Stimulated activated naive B cell treated with anti-CD40 and anti-IgM and Interleukin-4, amounts not matched to agents 10 μg/mL and 1 μg/mL and 100 μg/mL, for 72 hours (primary cell): ENCODE measurements at regions not wholly inside any gene's neighbourhood (a gene's known extent, or its start where the extent isn't known, plus 50 kb on each side); places are given as distances from the start of the nearest gene placed in this dataset.
"Not testable (repeated sequence)": the region's sequence is repeated elsewhere in the genome, so short reads cannot be mapped to it uniquely, and the experiment has no call there.

ENCODE experiments used
- ATAC-seq, 2 donors: fragments of 150-1000 bp; cut with Tn5 transposase; replicated peaks; 2 replicates each; pipeline ENCODE4 v1.10.0; 2021; ENCODE audit warnings: moderate library complexity in 1 of 2
- DNase-seq: peaks from one replicate; pipeline ENCODE4 v3.0.0; 2021
- H3K27ac Mint-ChIP-seq: one replicate; pipeline ENCODE4 v1.8.0; 2022; ENCODE audit warnings: mild to moderate bottlenecking, mixed read lengths
- H3K27me3 Mint-ChIP-seq, 2 donors: one replicate each; pipeline ENCODE4 v1.8.0; 2022; ENCODE audit warnings: mixed read lengths in 2 of 2
- H3K36me3 Mint-ChIP-seq, 2 donors: one replicate each; pipeline ENCODE4 v1.8.0; 2022; ENCODE audit warnings: mixed read lengths in 2 of 2, mild to moderate bottlenecking in 1 of 2
- H3K4me1 Mint-ChIP-seq, 2 donors: one replicate each; pipeline ENCODE4 v1.8.0; 2022; ENCODE audit warnings: mixed read lengths in 2 of 2, mild to moderate bottlenecking in 1 of 2
- H3K4me3 Mint-ChIP-seq, 2 donors: one replicate each; pipeline ENCODE4 v1.8.0; 2022; ENCODE audit warnings: mild to moderate bottlenecking in 2 of 2, mixed read lengths in 2 of 2, moderate library complexity in 1 of 2
- H3K9me3 Mint-ChIP-seq, 2 donors: one replicate each; pipeline ENCODE4 v1.8.0; 2022; ENCODE audit warnings: mixed read lengths in 2 of 2, mild to moderate bottlenecking in 1 of 2

DNA sequence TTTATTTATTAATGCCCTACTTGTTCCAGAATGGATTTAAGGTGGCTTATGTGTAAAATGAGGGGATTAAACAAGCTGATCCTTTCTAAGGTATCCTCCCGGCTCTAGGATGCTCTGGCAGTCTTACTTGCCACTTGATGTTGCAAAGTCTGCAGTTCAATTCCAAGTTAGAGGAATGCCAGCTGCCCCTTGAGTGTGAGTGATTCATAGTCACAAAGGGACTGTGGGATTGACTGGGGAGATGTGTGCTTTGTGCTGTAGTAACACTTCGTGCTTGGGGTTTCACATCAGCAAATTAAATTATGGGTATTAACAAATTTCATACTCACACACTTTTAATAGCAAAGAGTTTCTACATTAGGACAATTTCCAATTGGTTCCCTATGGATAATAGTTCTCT, 550.8 kb upstream of the CADM1 start:
- DNase-seq, result no peak
- Mint-ChIP-seq H3K4me1 (no peaks in the 10 kb centered on the region), H3K27me3 (peaks cover 0 to 3% of the 10 kb centered on the region in 2 donors), H3K9me3 (peaks cover 0 to 8% of the 10 kb centered on the region in 2 donors), H3K4me3 (no peak overlapping the region), H3K27ac (no peak overlapping the region), H3K36me3 (no peaks in the 10 kb centered on the region)
- no peak for ATAC-seq

DNA sequence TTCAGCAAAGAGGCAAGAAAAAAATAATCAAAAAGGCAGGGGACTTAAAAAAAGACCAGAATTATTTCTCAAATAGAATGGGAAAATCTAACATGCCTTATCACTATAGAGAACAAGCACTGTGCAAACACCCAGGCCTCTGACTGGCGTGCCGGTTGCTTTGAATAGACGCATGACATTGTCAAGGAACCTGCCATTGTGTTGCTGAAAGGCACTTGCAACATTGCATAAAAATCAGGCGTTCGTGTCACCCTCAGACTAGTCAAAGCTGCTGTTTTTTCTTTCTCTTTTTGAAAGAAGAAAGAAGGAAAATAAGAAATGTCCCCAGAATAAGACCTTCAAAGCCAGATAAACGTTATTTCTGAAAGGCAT, 549.3 kb upstream of the CADM1 start:
- Mint-ChIP-seq H3K4me3 (no peak overlapping the region), H3K36me3 (no peaks in the 10 kb centered on the region), H3K27ac (no peak overlapping the region), H3K27me3 (no peaks in the 10 kb centered on the region), H3K4me1 (no peaks in the 10 kb centered on the region), H3K9me3 (peaks cover 0 to 8% of the 10 kb centered on the region in 2 donors)
- ATAC-seq, result no peak
- no peak for DNase-seq

DNA sequence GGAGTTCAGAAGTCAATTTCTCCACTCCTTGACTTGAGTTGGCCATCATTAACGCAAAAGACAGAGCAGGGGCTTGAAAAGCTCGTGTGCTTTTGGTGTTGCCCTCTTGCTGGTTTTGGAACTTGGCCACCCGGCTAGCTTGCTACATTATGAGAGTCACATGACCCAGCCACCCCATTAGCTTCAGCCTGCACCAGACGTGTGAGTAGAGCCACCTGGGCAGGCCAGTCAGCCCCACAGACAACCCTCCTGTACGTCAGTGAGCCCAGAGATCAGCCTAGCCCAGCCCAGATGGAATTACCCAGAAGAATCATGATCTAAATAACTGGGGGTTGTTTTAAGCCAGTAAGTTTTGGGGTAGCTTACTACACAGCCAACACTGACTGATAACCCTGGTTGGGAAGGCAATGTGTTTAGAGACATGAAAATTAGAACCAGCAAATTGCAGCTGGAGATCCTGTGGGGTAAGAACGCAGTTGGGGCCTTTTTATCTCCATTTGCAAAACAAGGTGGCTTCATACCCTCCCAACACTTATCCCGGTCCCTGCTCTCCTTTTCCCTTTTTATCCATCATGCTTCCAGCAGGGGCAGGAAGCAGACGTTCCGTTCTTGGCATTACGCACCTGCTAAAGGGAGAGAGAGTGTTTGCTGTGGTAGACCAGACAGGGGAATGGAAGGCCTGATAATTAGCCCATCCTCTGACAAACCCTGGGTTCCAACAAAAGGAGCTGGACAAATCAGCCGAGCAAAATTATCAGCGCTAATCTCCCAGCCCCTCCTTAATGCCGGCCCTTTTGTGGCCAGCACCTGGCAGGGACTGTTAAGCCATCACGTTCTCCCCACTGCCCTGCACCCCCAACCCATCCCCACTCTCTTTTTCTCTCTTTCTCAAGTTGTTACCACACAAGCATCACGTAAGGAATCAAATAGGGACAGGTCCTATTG, 548.7 kb upstream of the CADM1 start:
- no peaks in the 10 kb centered on the region for H3K36me3 Mint-ChIP-seq
- H3K4me1 Mint-ChIP-seq, result no peaks in the 10 kb centered on the region
- DNase-seq, result no peak
- peaks cover 0 to 8% of the 10 kb centered on the region in 2 donors for H3K9me3 Mint-ChIP-seq
- H3K27me3 Mint-ChIP-seq, result no peaks in the 10 kb centered on the region
- ATAC-seq, result no peak
- H3K4me3 Mint-ChIP-seq, result no peak overlapping the region
- H3K27ac Mint-ChIP-seq, result no peak overlapping the region

DNA sequence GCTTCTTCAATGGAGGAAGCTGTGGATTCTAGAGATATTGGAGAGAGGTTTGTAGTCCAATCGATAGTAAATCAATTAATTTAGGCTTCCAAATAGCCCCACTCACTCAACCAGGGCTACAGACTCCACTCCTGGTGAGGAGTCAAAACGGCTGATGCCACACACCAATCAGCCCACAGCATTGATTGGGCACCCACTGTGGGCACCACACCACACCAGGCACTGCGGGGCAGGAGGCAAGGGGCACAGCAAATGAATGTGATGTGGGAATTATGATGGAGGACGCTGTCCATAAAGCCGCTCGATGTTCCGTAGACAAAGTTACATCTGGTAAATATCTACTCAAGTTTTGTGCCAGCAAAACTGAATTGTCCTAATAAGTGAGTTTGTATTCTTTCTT, 547.3 kb upstream of the CADM1 start:
- Mint-ChIP-seq H3K27me3 (no peaks in the 10 kb centered on the region), H3K4me3 (no peak overlapping the region), H3K4me1 (no peaks in the 10 kb centered on the region), H3K27ac (no peak overlapping the region), H3K9me3 (peaks cover 0 to 4% of the 10 kb centered on the region in 2 donors), H3K36me3 (no peaks in the 10 kb centered on the region)
- DNase-seq (no peak), ATAC-seq (no peak)

DNA sequence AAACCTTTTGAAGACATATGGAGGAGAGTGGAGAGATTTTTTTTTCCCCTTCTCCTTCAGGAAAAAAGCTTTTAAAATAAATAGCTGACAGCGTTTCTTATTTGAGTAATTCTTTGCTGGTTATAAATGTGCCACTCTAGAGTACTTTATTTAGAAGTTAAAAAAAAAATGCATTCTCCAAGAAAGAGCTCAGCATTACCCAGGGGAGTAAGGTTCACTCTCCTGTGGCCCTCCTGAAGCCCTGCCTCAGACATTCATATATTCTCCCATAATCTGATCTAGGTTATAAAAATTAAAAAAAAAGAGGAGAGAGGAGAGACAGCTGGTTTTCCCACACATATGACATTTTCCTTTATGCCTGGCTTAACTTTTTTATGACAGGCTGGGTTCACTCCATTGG, 545.2 kb upstream of the CADM1 start:
- no peak for ATAC-seq
- peaks cover 2 to 7% of the 10 kb centered on the region in 2 donors for H3K9me3 Mint-ChIP-seq
- no peaks in the 10 kb centered on the region for H3K4me1 Mint-ChIP-seq
- no peak overlapping the region for H3K4me3 Mint-ChIP-seq
- no peaks in the 10 kb centered on the region for H3K36me3 Mint-ChIP-seq
- DNase-seq, result no peak
- H3K27ac Mint-ChIP-seq, result no peak overlapping the region
- no peaks in the 10 kb centered on the region for H3K27me3 Mint-ChIP-seq

DNA sequence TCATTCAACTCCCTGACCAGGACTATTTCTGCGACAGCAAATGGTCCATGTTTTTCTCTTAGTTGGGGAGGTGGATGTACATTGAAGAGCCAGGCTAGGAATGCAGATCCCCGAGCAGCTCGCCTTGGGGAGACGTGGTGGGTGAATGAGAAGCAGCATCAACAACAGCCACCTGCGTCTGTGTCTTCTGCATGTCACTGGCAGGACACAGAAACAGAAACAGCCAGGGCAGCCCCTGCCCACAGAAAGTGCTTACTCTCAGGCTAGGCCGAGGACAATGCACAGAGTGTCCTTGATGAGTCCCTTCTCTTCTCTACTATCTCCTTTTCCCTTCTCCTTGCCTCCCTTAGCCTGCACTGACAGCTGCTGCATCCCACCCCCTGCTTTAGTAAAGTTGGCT, 541.9 kb upstream of the CADM1 start:
- Mint-ChIP-seq H3K27ac (no peak overlapping the region), H3K9me3 (peaks cover 2 to 3% of the 10 kb centered on the region in 2 donors), H3K27me3 (no peaks in the 10 kb centered on the region), H3K4me1 (no peaks in the 10 kb centered on the region), H3K36me3 (no peaks in the 10 kb centered on the region), H3K4me3 (no peak overlapping the region)
- ATAC-seq (no peak), DNase-seq (no peak)

DNA sequence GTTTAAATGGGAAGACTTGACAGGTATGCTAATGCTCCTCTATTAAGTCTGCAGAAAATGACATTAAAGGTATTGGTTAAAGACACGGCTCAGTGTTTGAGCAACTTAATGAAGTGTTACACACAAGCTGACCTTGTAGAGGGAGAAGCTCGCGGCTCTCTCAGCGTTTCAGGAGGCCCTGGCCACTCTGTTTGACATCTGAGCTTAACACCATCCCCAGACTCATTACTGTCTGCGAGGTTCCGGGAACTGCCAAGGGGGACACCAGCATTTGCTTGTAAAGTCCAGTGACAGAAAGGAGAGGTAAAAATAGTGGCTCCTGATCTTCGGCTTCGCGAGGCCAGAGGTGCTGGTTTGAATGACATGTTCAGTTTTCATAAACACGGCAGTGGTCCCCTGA, 540.7 kb upstream of the CADM1 start:
- no peak overlapping the region for H3K27ac Mint-ChIP-seq
- H3K4me1 Mint-ChIP-seq, result no peaks in the 10 kb centered on the region
- DNase-seq, result no peak
- ATAC-seq, result no peak
- H3K4me3 Mint-ChIP-seq, result no peak overlapping the region
- no peaks in the 10 kb centered on the region for H3K36me3 Mint-ChIP-seq
- H3K9me3 Mint-ChIP-seq, result peaks cover 2 to 3% of the 10 kb centered on the region in 2 donors
- no peaks in the 10 kb centered on the region for H3K27me3 Mint-ChIP-seq

DNA sequence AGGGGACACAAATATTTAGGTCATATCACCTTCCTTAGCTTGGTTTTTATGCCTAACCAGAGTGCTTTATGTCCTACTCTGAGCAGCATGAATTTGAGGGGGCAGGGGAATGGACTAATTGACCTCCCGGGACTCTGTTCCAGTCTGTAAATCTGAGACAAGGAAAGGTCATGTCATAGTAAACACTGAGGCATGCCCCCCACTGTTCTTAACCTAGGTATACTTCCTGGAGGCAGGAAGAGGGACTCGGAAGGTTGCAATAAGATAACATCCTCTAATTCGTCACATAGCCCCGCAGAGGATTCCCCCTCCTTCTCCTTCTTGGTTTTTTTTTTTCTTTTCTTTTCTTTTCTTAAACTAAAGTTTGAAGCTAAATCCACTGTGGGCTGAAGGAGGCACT, 540.3 kb upstream of the CADM1 start:
- no peak overlapping the region for H3K4me3 Mint-ChIP-seq
- H3K4me1 Mint-ChIP-seq, result no peaks in the 10 kb centered on the region
- no peaks in the 10 kb centered on the region for H3K27me3 Mint-ChIP-seq
- ATAC-seq (no peak), DNase-seq (no peak)
- no peaks in the 10 kb centered on the region for H3K36me3 Mint-ChIP-seq
- peaks cover 2 to 3% of the 10 kb centered on the region in 2 donors for H3K9me3 Mint-ChIP-seq
- H3K27ac Mint-ChIP-seq, result no peak overlapping the region

DNA sequence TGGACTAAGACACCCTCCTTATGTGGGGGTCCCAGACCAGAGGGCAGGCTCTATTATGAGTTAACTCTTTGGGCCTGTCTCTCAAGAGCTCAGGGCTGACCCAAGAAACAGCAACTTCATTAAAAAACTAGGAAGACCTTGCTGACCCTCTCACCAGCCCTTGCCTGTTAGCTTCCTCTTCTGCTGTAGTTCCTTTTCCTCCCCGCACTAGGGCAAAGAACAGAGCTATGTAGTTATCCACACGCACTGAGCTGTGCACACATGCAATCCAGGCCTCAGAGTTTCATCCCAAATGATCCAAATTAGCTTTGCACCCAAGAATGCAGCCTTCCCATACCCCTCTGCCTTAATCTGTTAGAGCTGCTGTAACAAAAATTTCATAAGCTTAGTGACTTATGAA, 539.6 kb upstream of the CADM1 start:
- Mint-ChIP-seq H3K27me3 (no peaks in the 10 kb centered on the region), H3K4me1 (no peaks in the 10 kb centered on the region), H3K27ac (no peak overlapping the region), H3K36me3 (no peaks in the 10 kb centered on the region), H3K9me3 (peaks cover 2 to 3% of the 10 kb centered on the region in 2 donors), H3K4me3 (no peak overlapping the region)
- ATAC-seq, result no peak
- no peak for DNase-seq

DNA sequence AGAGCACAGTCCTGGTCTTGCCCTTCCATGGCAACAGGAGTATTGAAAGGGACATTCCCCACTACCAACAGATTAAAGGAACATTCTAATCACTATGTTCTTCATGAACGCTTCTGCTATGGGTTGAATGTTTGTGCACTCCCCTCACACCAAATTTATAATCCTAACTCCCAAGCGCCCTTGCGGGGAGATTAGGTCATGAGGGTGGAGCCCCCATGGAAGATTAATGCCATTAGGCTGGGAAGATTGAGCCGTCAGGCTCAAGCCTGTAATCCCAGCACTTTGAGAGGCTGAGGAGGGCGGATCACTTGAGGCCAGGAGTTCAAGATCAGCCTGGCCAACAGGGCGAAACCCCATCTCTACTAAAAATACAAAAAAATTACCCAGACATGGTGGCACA, 538.8 kb upstream of the CADM1 start:
- not testable (repeated sequence) for H3K9me3 Mint-ChIP-seq, H3K36me3 Mint-ChIP-seq, ATAC-seq, H3K27ac Mint-ChIP-seq, H3K27me3 Mint-ChIP-seq, DNase-seq, H3K4me1 Mint-ChIP-seq, H3K4me3 Mint-ChIP-seq

DNA sequence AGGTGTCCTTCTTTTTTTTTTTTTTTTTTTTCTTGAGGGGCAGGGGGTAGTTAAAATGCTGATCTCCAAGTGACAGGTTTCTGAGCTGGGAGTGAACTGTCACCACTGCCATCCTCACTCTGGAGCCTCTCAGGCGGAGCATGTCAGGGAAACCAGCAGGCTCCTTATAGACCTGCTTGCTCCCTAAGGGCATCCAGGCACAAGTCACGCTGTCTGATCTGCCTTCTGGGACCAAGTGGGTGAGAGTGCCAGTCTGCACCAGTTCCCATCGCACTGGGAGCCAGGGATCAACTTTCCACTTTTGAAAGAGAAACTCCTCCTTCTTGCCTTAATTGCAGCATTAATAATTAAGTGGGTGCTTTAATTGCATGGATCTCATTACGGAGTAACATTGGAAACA, 537.9 kb upstream of the CADM1 start:
- H3K36me3 Mint-ChIP-seq, result no peaks in the 10 kb centered on the region
- ATAC-seq, result no peak

DNA sequence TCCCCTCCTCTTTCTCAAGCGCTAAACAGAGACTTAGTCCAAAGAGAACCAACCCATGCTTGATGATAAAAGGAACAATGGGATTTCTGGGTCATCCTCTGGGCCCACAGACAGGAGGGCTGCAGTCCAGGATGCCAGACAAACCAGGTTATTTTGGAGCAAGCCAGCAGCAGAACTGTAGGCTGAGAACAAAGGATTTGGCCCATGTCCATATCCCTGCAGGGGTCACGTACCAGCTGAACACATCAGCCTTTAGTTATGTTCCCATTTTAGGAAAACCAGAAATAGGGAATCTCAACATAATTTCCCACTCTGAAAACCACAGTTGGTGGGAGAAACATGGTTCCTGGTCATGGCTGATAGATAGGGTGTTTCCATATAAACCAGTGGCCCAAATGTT, 533.6 kb upstream of the CADM1 start:
- H3K27me3 Mint-ChIP-seq, result peaks cover under 1% of the 10 kb centered on the region in 2 donors
- no peak for DNase-seq

More for the DNA sequence above, 537.9 kb upstream of the CADM1 start:
- Mint-ChIP-seq H3K4me1 (no peaks in the 10 kb centered on the region), H3K27me3 (no peaks in the 10 kb centered on the region), H3K27ac (no peak overlapping the region), H3K4me3 (no peak overlapping the region), H3K9me3 (peaks cover 2 to 3% of the 10 kb centered on the region in 2 donors)
- no peak for DNase-seq

DNA sequence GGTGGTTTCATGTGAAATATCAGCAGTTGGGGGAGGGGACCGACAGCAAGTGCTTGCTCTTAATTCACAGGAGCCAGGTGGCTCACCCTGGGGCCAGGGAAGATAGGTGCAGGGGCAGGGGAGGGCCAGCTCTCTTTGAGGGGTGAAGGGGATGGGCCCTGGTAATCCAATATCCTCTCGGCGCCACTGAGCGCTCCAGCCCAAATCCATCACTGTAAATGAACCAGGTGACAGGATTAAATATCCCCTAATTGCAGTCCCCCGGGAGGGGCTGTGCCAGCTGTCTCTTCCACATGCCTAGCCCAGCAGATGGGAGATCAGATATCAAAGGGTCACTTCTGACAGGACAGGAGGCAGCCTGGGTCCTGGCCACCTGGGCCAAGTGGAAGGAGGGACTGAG, 531.8 kb upstream of the CADM1 start:
- H3K4me3 Mint-ChIP-seq, result no peak overlapping the region

More for the DNA sequence above, 533.6 kb upstream of the CADM1 start:
- Mint-ChIP-seq H3K9me3 (peaks cover 0 to 1% of the 10 kb centered on the region in 2 donors), H3K27ac (no peak overlapping the region), H3K4me3 (no peak overlapping the region), H3K36me3 (no peaks in the 10 kb centered on the region), H3K4me1 (no peaks in the 10 kb centered on the region)
- no peak for ATAC-seq

DNA sequence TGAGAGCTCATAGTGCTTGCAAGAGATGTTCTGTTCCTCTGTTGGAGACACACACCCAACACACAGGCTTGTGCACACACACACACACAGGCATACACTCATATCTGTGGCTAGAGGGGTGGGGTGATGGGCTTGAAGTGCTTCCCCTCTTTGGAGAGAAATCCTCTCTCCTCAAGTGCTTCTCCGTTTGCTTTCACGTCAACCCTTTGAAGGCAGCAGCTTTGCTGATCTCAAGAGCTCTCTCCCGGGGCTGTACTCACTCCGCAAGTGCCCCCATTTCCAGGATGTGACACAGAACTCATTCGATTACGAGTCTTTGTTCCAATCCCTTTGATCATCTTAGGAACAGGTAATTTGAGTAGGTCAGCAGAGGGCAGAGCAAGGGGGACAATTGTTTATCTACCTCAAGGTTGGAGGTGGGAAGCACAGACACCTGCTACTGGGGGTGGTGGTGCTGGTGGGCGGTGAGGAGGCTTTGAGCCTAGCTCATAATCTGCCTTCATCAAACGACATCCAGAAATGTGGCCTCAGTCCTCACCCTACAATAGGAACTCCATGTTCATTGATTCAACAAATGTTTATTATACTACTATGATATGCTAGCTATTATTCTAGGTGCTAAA, 529.8 kb upstream of the CADM1 start:
- H3K27me3 Mint-ChIP-seq, result peaks cover 4 to 6% of the 10 kb centered on the region in 2 donors
- DNase-seq (no peak), ATAC-seq (no peak)
- H3K9me3 Mint-ChIP-seq, result peaks cover 8 to 11% of the 10 kb centered on the region in 2 donors
- no peak overlapping the region for H3K27ac Mint-ChIP-seq
- H3K4me1 Mint-ChIP-seq, result no peaks in the 10 kb centered on the region
- no peaks in the 10 kb centered on the region for H3K36me3 Mint-ChIP-seq
- H3K4me3 Mint-ChIP-seq, result no peak overlapping the region

More for the DNA sequence above, 531.8 kb upstream of the CADM1 start:
- no peaks in the 10 kb centered on the region for H3K4me1 Mint-ChIP-seq
- peaks cover 4 to 6% of the 10 kb centered on the region in 2 donors for H3K27me3 Mint-ChIP-seq
- ATAC-seq (no peak), DNase-seq (no peak)
- H3K36me3 Mint-ChIP-seq, result no peaks in the 10 kb centered on the region
- peaks cover 3 to 4% of the 10 kb centered on the region in 2 donors for H3K9me3 Mint-ChIP-seq
- no peak overlapping the region for H3K27ac Mint-ChIP-seq
